Neural progenitor cell (in vitro differentiated cells): ENCODE measurements at regions not wholly inside any gene's neighbourhood (a gene's known extent, or its start where the extent isn't known, plus 50 kb on each side); places are given as distances from the start of the nearest gene placed in this dataset.

Source experiments
- DNase-seq: peaks from one replicate; pipeline ENCODE4 v3.0.0-alpha.2; 2016; ENCODE audit warnings: low spot score
- H2AFZ ChIP-seq: fragments of 200-600 bp; sonication (generic); replicated peaks from 2 replicates; pipeline ENCODE4 v1.6.1; 2016; ENCODE audit warnings: antibody characterized with exemption
- H3F3A ChIP-seq: fragments of 200-600 bp; sonication (generic); 2 replicates; pipeline ENCODE4 v1.6.1; 2016; ENCODE audit warnings: antibody characterized with exemption, low read depth
- H3K27ac ChIP-seq: fragments of 200-600 bp; sonication (generic); 2 replicates; pipeline ENCODE4 v1.5.1; 2016; ENCODE audit warnings: mild to moderate bottlenecking
- H3K27me3 ChIP-seq: fragments of 200-600 bp; sonication (generic); 2 replicates; pipeline ENCODE4 v1.6.1; 2016; ENCODE audit warnings: mild to moderate bottlenecking, moderate library complexity
- H3K36me3 ChIP-seq: fragments of 200-600 bp; sonication (generic); 2 replicates; pipeline ENCODE4 v1.5.1; 2016
- H3K4me1 ChIP-seq: fragments of 200-600 bp; sonication (generic); 2 replicates; pipeline ENCODE4 v1.6.1; 2016; ENCODE audit warnings: mixed run types
- H3K4me2 ChIP-seq: fragments of 200-600 bp; sonication (generic); 2 replicates; pipeline ENCODE4 v1.6.1; 2016
- H3K4me3 ChIP-seq: fragments of 200-600 bp; sonication (generic); 2 replicates; pipeline ENCODE4 v1.5.1; 2016
- H3K79me2 ChIP-seq: fragments of 200-600 bp; sonication (generic); 2 replicates; pipeline ENCODE4 v1.6.1; 2016; ENCODE audit warnings: low read depth
- H3K9ac ChIP-seq: fragments of 200-600 bp; sonication (generic); 2 replicates; pipeline ENCODE4 v1.6.1; 2016
- H3K9me3 ChIP-seq: fragments of 200-600 bp; sonication (generic); 2 replicates; pipeline ENCODE4 v1.5.1; 2016; ENCODE audit warnings: low read depth
- H4K20me1 ChIP-seq: fragments of 200-600 bp; sonication (generic); 2 replicates; pipeline ENCODE4 v1.6.1; 2016; ENCODE audit warnings: low read depth
- H3K27ac Mint-ChIP-seq: 3 replicates; pipeline ENCODE4 v1.8.0; 2021; ENCODE audit warnings: mixed read lengths
- H3K27me3 Mint-ChIP-seq: 2 replicates; pipeline ENCODE4 v1.8.0; 2022; ENCODE audit warnings: low read depth, mild to moderate bottlenecking, inconsistent platforms, moderate library complexity, mixed read lengths; ENCODE audit not compliant: insufficient read depth
- H3K36me3 Mint-ChIP-seq: 3 replicates; pipeline ENCODE4 v1.8.0; 2021; ENCODE audit warnings: mixed read lengths
- H3K4me1 Mint-ChIP-seq: 3 replicates; pipeline ENCODE4 v1.8.0; 2021; ENCODE audit warnings: mixed read lengths
- H3K4me3 Mint-ChIP-seq: 3 replicates; pipeline ENCODE4 v1.8.0; 2021; ENCODE audit warnings: mild to moderate bottlenecking, moderate library complexity, mixed read lengths
- H3K9me3 Mint-ChIP-seq: 3 replicates; pipeline ENCODE4 v1.8.0; 2020; ENCODE audit warnings: mixed read lengths
- EZH2 ChIP-seq: fragments of 200-600 bp; sonication (generic); IDR thresholded peaks from 2 replicates; pipeline ENCODE4 v1.6.1; 2017; ENCODE audit warnings: antibody characterized with exemption, mild to moderate bottlenecking, moderate library complexity
- EZH2phosphoT487 ChIP-seq: fragments of 200-600 bp; sonication (generic); IDR thresholded peaks from 2 replicates; pipeline ENCODE4 v1.6.1; 2017; ENCODE audit warnings: antibody characterized with exemption
- TF ChIP-seq, protein P1 (sequence below): fragments of 200-600 bp; sonication (generic); IDR thresholded peaks from 2 replicates; pipeline ENCODE4 v1.5.1; 2017; ENCODE audit warnings: antibody characterized with exemption, mild to moderate bottlenecking

DNA sequence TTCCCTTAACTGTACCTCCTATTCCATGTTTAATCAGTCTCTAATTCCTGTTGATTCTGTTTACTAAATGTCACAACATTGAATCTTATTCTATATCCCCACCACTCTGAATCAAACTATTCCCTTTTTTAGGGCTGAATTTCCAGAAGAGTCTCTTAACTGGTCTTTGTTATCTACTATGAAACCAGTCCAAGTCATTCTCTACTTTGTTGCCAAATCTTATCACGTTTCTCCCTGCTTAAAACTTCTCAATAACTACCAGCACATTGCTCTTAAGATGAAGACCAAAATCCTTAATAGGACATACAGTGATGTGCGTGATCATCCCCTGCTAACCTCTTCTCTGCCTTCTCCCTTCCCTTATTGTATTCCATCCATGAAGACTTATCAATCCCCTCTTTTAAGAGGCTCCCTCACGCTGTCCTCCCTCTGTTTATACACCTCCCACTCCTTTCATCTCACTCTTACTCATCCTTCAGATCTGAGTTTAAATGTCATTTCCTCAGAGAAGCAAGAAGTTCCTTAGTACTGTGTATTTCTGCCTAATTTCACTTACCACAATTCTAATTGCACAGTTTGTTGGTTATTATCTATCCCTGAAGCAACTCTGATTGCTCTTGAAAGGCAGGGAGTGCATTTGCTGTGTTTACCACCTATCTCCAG is 143.0 kb upstream of the AHI1 start:
- no peaks in the 10 kb centered on the region for H3K4me1 Mint-ChIP-seq
- Histone ChIP-seq H2AFZ (no peak overlapping the region), H3K79me2 (no peaks in the 10 kb centered on the region), H3K27ac (no peak overlapping the region), H3K9ac (no peak overlapping the region), H3K36me3 (no peaks in the 10 kb centered on the region), H3K4me1 (no peaks in the 10 kb centered on the region), H4K20me1 (no peaks in the 10 kb centered on the region), H3K27me3 (no peaks in the 10 kb centered on the region), H3K4me2 (no peak overlapping the region), H3K4me3 (no peak overlapping the region), H3F3A (no peaks in the 10 kb centered on the region), H3K9me3 (no peaks in the 10 kb centered on the region)
- H3K36me3 Mint-ChIP-seq, result no peaks in the 10 kb centered on the region
- H3K27me3 Mint-ChIP-seq, result no peaks in the 10 kb centered on the region
- H3K27ac Mint-ChIP-seq, result no peak overlapping the region
- TF ChIP-seq EZH2phosphoT487, result no peak
- no peak for TF ChIP-seq EZH2
- TF ChIP-seq, protein P1, sequence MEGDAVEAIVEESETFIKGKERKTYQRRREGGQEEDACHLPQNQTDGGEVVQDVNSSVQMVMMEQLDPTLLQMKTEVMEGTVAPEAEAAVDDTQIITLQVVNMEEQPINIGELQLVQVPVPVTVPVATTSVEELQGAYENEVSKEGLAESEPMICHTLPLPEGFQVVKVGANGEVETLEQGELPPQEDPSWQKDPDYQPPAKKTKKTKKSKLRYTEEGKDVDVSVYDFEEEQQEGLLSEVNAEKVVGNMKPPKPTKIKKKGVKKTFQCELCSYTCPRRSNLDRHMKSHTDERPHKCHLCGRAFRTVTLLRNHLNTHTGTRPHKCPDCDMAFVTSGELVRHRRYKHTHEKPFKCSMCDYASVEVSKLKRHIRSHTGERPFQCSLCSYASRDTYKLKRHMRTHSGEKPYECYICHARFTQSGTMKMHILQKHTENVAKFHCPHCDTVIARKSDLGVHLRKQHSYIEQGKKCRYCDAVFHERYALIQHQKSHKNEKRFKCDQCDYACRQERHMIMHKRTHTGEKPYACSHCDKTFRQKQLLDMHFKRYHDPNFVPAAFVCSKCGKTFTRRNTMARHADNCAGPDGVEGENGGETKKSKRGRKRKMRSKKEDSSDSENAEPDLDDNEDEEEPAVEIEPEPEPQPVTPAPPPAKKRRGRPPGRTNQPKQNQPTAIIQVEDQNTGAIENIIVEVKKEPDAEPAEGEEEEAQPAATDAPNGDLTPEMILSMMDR, result no peak
- no peaks in the 10 kb centered on the region for H3K9me3 Mint-ChIP-seq
- H3K4me3 Mint-ChIP-seq, result no peak overlapping the region
- no peak for DNase-seq

GRCh38 chr6:135642912-135643311 is 145.4 kb upstream of the AHI1 start:
- H3K4me1 ChIP-seq, result no peaks in the 10 kb centered on the region
- no peaks in the 10 kb centered on the region for H3K9me3 ChIP-seq
- H3K4me3 Mint-ChIP-seq, result no peak overlapping the region
- H3K36me3 ChIP-seq, result no peaks in the 10 kb centered on the region
- H3K4me3 ChIP-seq, result no peak overlapping the region
- no peak for TF ChIP-seq EZH2
- TF ChIP-seq, protein P1, result no peak
- TF ChIP-seq EZH2phosphoT487, result no peak
- H3K4me1 Mint-ChIP-seq, result no peaks in the 10 kb centered on the region
- DNase-seq, result no peak
- no peaks in the 10 kb centered on the region for H3K79me2 ChIP-seq
- no peak overlapping the region for H3K27ac Mint-ChIP-seq
- no peaks in the 10 kb centered on the region for H3F3A ChIP-seq
- H3K27me3 ChIP-seq, result no peaks in the 10 kb centered on the region
- no peaks in the 10 kb centered on the region for H3K9me3 Mint-ChIP-seq
- H3K4me2 ChIP-seq, result no peak overlapping the region
- H2AFZ ChIP-seq, result no peak overlapping the region
- H4K20me1 ChIP-seq, result no peaks in the 10 kb centered on the region
- H3K27ac ChIP-seq, result no peak overlapping the region
- H3K36me3 Mint-ChIP-seq, result no peaks in the 10 kb centered on the region
- no peaks in the 10 kb centered on the region for H3K27me3 Mint-ChIP-seq
- no peak overlapping the region for H3K9ac ChIP-seq

- Histone ChIP-seq H3K36me3 (no peaks in the 10 kb centered on the region), H3K4me3 (no peak overlapping the region), H2AFZ (no peak overlapping the region), H3K9me3 (no peaks in the 10 kb centered on the region), H3K4me2 (no peak overlapping the region), H3F3A (no peaks in the 10 kb centered on the region), H3K27ac (no peak overlapping the region), H3K27me3 (no peaks in the 10 kb centered on the region), H3K79me2 (no peaks in the 10 kb centered on the region), H3K9ac (no peak overlapping the region), H3K4me1 (no peaks in the 10 kb centered on the region), H4K20me1 (no peaks in the 10 kb centered on the region)
- Mint-ChIP-seq H3K36me3 (no peaks in the 10 kb centered on the region), H3K4me1 (no peaks in the 10 kb centered on the region), H3K27ac (no peak overlapping the region), H3K4me3 (no peak overlapping the region), H3K9me3 (peaks cover 2% of the 10 kb centered on the region), H3K27me3 (no peaks in the 10 kb centered on the region)
- TF ChIP-seq EZH2 (no peak), EZH2phosphoT487 (no peak)
- TF ChIP-seq, protein P1, result no peak
- DNase-seq, result no peak
Observed at GRCh38 chr6:135644394-135644793, 146.9 kb upstream of the AHI1 start.
